ENCODE measurements at regions not wholly inside any gene's neighbourhood (a gene's known extent, or its start where the extent isn't known, plus 50 kb on each side); places are given as distances from the start of the nearest gene placed in this dataset.

GRCh38 chr16:49939495-49939894, 83.6 kb upstream of the ZNF423 start:
- TF ChIP-seq CTCF (IDR thresholded peaks at IDR 0.05; ENCODE audit: extremely low read depth in 1 of 2, insufficient read depth in 1 of 2, low read depth in 1 of 2, low read length in 2 of 2) (no peak), POLR2A (IDR thresholded peaks at IDR 0.05; ENCODE audit: low read depth, low read length) (no peak), FOS (IDR thresholded peaks at IDR 0.05; ENCODE audit: borderline replicate concordance, insufficient read depth, low read length) (no peak), MAX (IDR thresholded peaks at IDR 0.05; ENCODE audit: insufficient read depth, insufficient read length) (no peak), POLR2AphosphoS5 (IDR thresholded peaks at IDR 0.05; ENCODE audit: insufficient read depth, low read depth, low read length) (no peak), EZH2 (IDR thresholded peaks at IDR 0.05; ENCODE audit: borderline replicate concordance, low read depth, low read length, severe bottlenecking) (no peak), MYC (IDR thresholded peaks at IDR 0.05; ENCODE audit: low read depth, low read length) (no peak), JUN (IDR thresholded peaks at IDR 0.05; ENCODE audit: borderline replicate concordance, insufficient read depth, insufficient read length, low read depth) (no peak), GATA2 (IDR thresholded peaks at IDR 0.05; ENCODE audit: insufficient read depth, insufficient read length, low read depth, low read length) (no peak)
